Body of pancreas (tissue), 4 donors: ENCODE measurements at regions not wholly inside any gene's neighbourhood (a gene's known extent, or its start where the extent isn't known, plus 50 kb on each side); places are given as distances from the start of the nearest gene placed in this dataset.

Source experiments
- POLR2A ChIP-seq, 3 donors: fragments of 450-650 bp; IDR thresholded peaks; one replicate each; pipeline ENCODE4 v1.6.1; 2016; ENCODE audit warnings: antibody characterized with exemption in 3 of 3, mild to moderate bottlenecking in 2 of 3
- TF ChIP-seq, protein P1 (sequence below), 7 experiments: fragments of 450-650 bp in 4 of 7; fragments of 200-600 bp in 3 of 7; sonication (generic) in 3 of 7; IDR thresholded peaks; one replicate each; pipeline ENCODE4 v1.5.1; 2016 to 2019; ENCODE audit warnings: antibody characterized with exemption in 7 of 7

GRCh38 chr3:194827486-194827885 is 141.8 kb downstream of the FAM43A start:
- TF ChIP-seq, protein P1, sequence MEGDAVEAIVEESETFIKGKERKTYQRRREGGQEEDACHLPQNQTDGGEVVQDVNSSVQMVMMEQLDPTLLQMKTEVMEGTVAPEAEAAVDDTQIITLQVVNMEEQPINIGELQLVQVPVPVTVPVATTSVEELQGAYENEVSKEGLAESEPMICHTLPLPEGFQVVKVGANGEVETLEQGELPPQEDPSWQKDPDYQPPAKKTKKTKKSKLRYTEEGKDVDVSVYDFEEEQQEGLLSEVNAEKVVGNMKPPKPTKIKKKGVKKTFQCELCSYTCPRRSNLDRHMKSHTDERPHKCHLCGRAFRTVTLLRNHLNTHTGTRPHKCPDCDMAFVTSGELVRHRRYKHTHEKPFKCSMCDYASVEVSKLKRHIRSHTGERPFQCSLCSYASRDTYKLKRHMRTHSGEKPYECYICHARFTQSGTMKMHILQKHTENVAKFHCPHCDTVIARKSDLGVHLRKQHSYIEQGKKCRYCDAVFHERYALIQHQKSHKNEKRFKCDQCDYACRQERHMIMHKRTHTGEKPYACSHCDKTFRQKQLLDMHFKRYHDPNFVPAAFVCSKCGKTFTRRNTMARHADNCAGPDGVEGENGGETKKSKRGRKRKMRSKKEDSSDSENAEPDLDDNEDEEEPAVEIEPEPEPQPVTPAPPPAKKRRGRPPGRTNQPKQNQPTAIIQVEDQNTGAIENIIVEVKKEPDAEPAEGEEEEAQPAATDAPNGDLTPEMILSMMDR (IDR thresholded peaks at IDR 0.05): no peak
- no peak for TF ChIP-seq POLR2A (IDR thresholded peaks at IDR 0.05)
